H1 (cell line): ENCODE measurements at regions not wholly inside any gene's neighbourhood (a gene's known extent, or its start where the extent isn't known, plus 50 kb on each side); places are given as distances from the start of the nearest gene placed in this dataset.

Source experiments
- CTCF ChIA-PET: fragments of 300-600 bp; sonication (Branson Sonifier 250); formaldehyde crosslinking; loops from one replicate; lab custom pipeline; 2021; ENCODE audit not compliant: partially characterized antibody; lab: Charles Lee
- POLR2A ChIA-PET: fragments of 300-600 bp; sonication (Branson Sonifier 250); formaldehyde crosslinking; loops from one replicate; lab custom pipeline; 2021; ENCODE audit warnings: inconsistent platforms; ENCODE audit not compliant: partially characterized antibody; lab: Charles Lee
- DNase-seq, 2 experiments: peaks; one replicate each; pipeline versions ENCODE4 v3.0.0 to v3.0.0-alpha.2; 2010 to 2022; ENCODE audit warnings: low spot score in 2 of 2, low read depth in 1 of 2, mixed read lengths in 1 of 2
- FAIRE-seq: peaks from 2 replicates; lab custom pipeline; 2011; peaks lifted over from hg19 to GRCh38; lab: Jason Lieb, UNC
- H2AFZ ChIP-seq: 2 replicates; pipeline ENCODE4 v1.8.1; 2012; ENCODE audit warnings: low read length, inconsistent platforms
- H2AK5ac ChIP-seq: 2 replicates; pipeline ENCODE4 v1.6.1; 2013; ENCODE audit warnings: low read depth, low read length
- H2BK120ac ChIP-seq: replicated peaks from 2 replicates; pipeline ENCODE3; 2013; ENCODE audit warnings: low read depth, low read length, inconsistent platforms
- H2BK12ac ChIP-seq: 2 replicates; pipeline ENCODE4 v1.6.1; 2013; ENCODE audit warnings: low read depth, low read length
- H2BK15ac ChIP-seq: 2 replicates; pipeline ENCODE4 v1.6.1; 2013; ENCODE audit warnings: low read length
- H2BK20ac ChIP-seq: 2 replicates; pipeline ENCODE4 v1.6.1; 2013; ENCODE audit warnings: low read length
- H2BK5ac ChIP-seq: 2 replicates; pipeline ENCODE4 v1.6.1; 2013; ENCODE audit warnings: low read depth, low read length
- H3K14ac ChIP-seq: 2 replicates; pipeline ENCODE4 v1.6.1; 2013; ENCODE audit warnings: inconsistent platforms; ENCODE audit not compliant: insufficient read length
- H3K18ac ChIP-seq: 2 replicates; pipeline ENCODE4 v1.6.1; 2013; ENCODE audit warnings: low read length; ENCODE audit errors: extremely low read depth
- H3K23ac ChIP-seq: 2 replicates; pipeline ENCODE4 v1.6.1; 2013; ENCODE audit warnings: inconsistent platforms; ENCODE audit not compliant: insufficient read length
- H3K23me2 ChIP-seq: 2 replicates; pipeline ENCODE4 v1.6.1; 2013; ENCODE audit warnings: low read depth, low read length
- H3K27ac ChIP-seq: 2 replicates; pipeline ENCODE4 v1.6.1; 2011; ENCODE audit warnings: low read depth, low read length, inconsistent platforms
- H3K27me3 ChIP-seq, 4 experiments: replicated peaks in 1 of 4; 1 replicate in 1 of 4; 2 replicates in 3 of 4; pipeline versions ENCODE4 v1.6.1 to v1.8.1; 2011 to 2013; ENCODE audit warnings: low read length in 3 of 4, mild to moderate bottlenecking in 3 of 4, inconsistent platforms in 2 of 4, mixed read lengths in 2 of 4, moderate library complexity in 1 of 4; ENCODE audit not compliant: control insufficient read depth in 3 of 4, insufficient read depth in 3 of 4; ENCODE audit errors: extremely low read depth in 1 of 4
- H3K36me3 ChIP-seq, 4 experiments: 2 replicates each; pipeline versions ENCODE4 v1.6.1 to v1.8.1; 2011 to 2013; ENCODE audit warnings: mild to moderate bottlenecking in 4 of 4, low read length in 3 of 4, moderate library complexity in 2 of 4, control low read depth in 1 of 4, inconsistent platforms in 1 of 4; ENCODE audit not compliant: insufficient read depth in 4 of 4, control insufficient read depth in 2 of 4
- H3K4ac ChIP-seq: replicated peaks from 2 replicates; pipeline ENCODE3; 2013; ENCODE audit warnings: low read length, low read depth, mixed read lengths, inconsistent platforms; ENCODE audit not compliant: insufficient read length
- H3K4me1 ChIP-seq, 4 experiments: replicated peaks in 1 of 4; 1 replicate in 1 of 4; 2 replicates in 3 of 4; pipeline versions ENCODE4 v1.6.1 to v1.8.1; 2011 to 2013; ENCODE audit warnings: low read length in 3 of 4, inconsistent platforms in 2 of 4, mixed read lengths in 1 of 4; ENCODE audit not compliant: insufficient read depth in 4 of 4, control insufficient read depth in 3 of 4
- H3K4me2 ChIP-seq, 2 experiments: 2 replicates each; pipeline versions ENCODE4 v1.6.1 to v1.8.1; 2011 to 2013; ENCODE audit warnings: low read depth in 2 of 2, low read length in 2 of 2, control low read depth in 1 of 2, inconsistent platforms in 1 of 2, mild to moderate bottlenecking in 1 of 2; ENCODE audit not compliant: insufficient read depth in 1 of 2
- H3K4me3 ChIP-seq, 4 experiments: fragments of 200-600, 300-600 bp in 1 of 4; sonication (generic), shearing (Covaris generic), sonication (Bioruptor Twin) in 1 of 4; 2 replicates each; pipeline versions ENCODE4 v1.5.1 to v1.8.1; 2011 to 2016; ENCODE audit warnings: low read length in 4 of 4, low read depth in 3 of 4, control low read depth in 2 of 4, inconsistent platforms in 2 of 4, mild to moderate bottlenecking in 2 of 4, mixed read lengths in 1 of 4, moderate library complexity in 1 of 4; ENCODE audit not compliant: insufficient read depth in 2 of 4; ENCODE audit errors: extremely low read depth in 1 of 4
- H3K56ac ChIP-seq: replicated peaks from 2 replicates; pipeline ENCODE3; 2013; ENCODE audit warnings: low read depth, mild to moderate bottlenecking, mixed read lengths, low read length, inconsistent platforms; ENCODE audit not compliant: insufficient read length
- H3K79me1 ChIP-seq: 2 replicates; pipeline ENCODE4 v1.6.1; 2013; ENCODE audit warnings: low read depth, low read length, control low read depth
- H3K79me2 ChIP-seq, 2 experiments: 2 replicates each; pipeline versions ENCODE4 v1.6.1 to v1.8.1; 2012 to 2013; ENCODE audit warnings: low read length in 2 of 2, mild to moderate bottlenecking in 2 of 2, inconsistent platforms in 1 of 2; ENCODE audit not compliant: insufficient read depth in 2 of 2, control insufficient read depth in 1 of 2
- H3K9ac ChIP-seq, 4 experiments: replicated peaks in 1 of 4; 1 replicate in 1 of 4; 2 replicates in 3 of 4; pipeline versions ENCODE4 v1.6.1 to v1.8.1; 2011 to 2013; ENCODE audit warnings: low read depth in 3 of 4, low read length in 3 of 4, control low read depth in 2 of 4, mild to moderate bottlenecking in 2 of 4, moderate library complexity in 2 of 4, inconsistent platforms in 1 of 4; ENCODE audit errors: extremely low read depth in 1 of 4
- H3K9me3 ChIP-seq, 2 experiments: 2 replicates each; pipeline versions ENCODE4 v1.6.1 to v1.8.1; 2012 to 2013; ENCODE audit warnings: mild to moderate bottlenecking in 2 of 2, moderate library complexity in 2 of 2, control low read depth in 1 of 2, inconsistent platforms in 1 of 2, low read depth in 1 of 2, low read length in 1 of 2, mixed read lengths in 1 of 2; ENCODE audit not compliant: insufficient read depth in 2 of 2
- H4K20me1 ChIP-seq, 2 experiments: replicated peaks in 1 of 2; 2 replicates each; pipeline versions ENCODE3 to v1.8.1; 2011 to 2013; ENCODE audit warnings: inconsistent platforms in 2 of 2, low read length in 2 of 2, mild to moderate bottlenecking in 1 of 2; ENCODE audit not compliant: insufficient read depth in 2 of 2, control insufficient read depth in 1 of 2
- H4K5ac ChIP-seq: 2 replicates; pipeline ENCODE4 v1.6.1; 2013; ENCODE audit warnings: low read length, low read depth, mixed read lengths, inconsistent platforms; ENCODE audit not compliant: insufficient read length
- H4K8ac ChIP-seq: 2 replicates; pipeline ENCODE4 v1.8.0; 2013; ENCODE audit warnings: mild to moderate bottlenecking, moderate library complexity, low read length, inconsistent platforms; ENCODE audit not compliant: insufficient read depth; ENCODE audit errors: extremely low read depth
- H4K91ac ChIP-seq: replicated peaks from 2 replicates; pipeline ENCODE3; 2013; ENCODE audit warnings: low read length, mixed read lengths, inconsistent platforms; ENCODE audit not compliant: insufficient read length
- BCL11A ChIP-seq, 2 experiments: IDR thresholded peaks; one replicate each; pipeline ENCODE4 v1.6.1; 2011; ENCODE audit warnings: low read depth in 2 of 2, low read length in 2 of 2, mild to moderate bottlenecking in 2 of 2
- CBX5 ChIP-seq: fragments of 300-800, 300-1000 bp; sonication (generic); IDR thresholded peaks from 2 replicates; pipeline ENCODE4 v1.7.1; 2016; ENCODE audit warnings: antibody characterized with exemption, low read length, low read depth
- CHD1 ChIP-seq: IDR thresholded peaks from 2 replicates; pipeline ENCODE4 v1.6.1; 2012; ENCODE audit warnings: low read depth, low read length, improper control_type of control experiment
- CHD2 ChIP-seq: IDR thresholded peaks from 2 replicates; pipeline ENCODE4 v1.6.1; 2012; ENCODE audit warnings: low read length, improper control_type of control experiment
- HDAC6 ChIP-seq: IDR thresholded peaks from one replicate; pipeline ENCODE4 v1.7.1; 2012; ENCODE audit warnings: low read depth, mild to moderate bottlenecking, inconsistent platforms, low read length, moderate library complexity
- PHF8 ChIP-seq: fragments of 200-600 bp; sonication (generic); conservative IDR thresholded peaks from 2 replicates; pipeline ENCODE4 v1.7.1; 2012; ENCODE audit warnings: low read depth, mild to moderate bottlenecking, inconsistent platforms, low read length, moderate library complexity
- RAD21 ChIP-seq, 2 experiments: IDR thresholded peaks in 1 of 2; conservative IDR thresholded peaks in 1 of 2; 2 replicates each; pipeline ENCODE4 v1.6.1; 2011; ENCODE audit warnings: low read depth in 2 of 2, low read length in 2 of 2, improper control_type of control experiment in 1 of 2, inconsistent platforms in 1 of 2, mild to moderate bottlenecking in 1 of 2, moderate library complexity in 1 of 2
- RXRA ChIP-seq: IDR thresholded peaks from 2 replicates; pipeline ENCODE4 v1.6.1; 2011; ENCODE audit warnings: low read depth, mild to moderate bottlenecking, low read length, moderate library complexity; ENCODE audit not compliant: insufficient read depth
- SUZ12 ChIP-seq: fragments of 200-600 bp; sonication (generic); IDR thresholded peaks from 2 replicates; pipeline ENCODE4 v1.6.1; 2012; ENCODE audit warnings: mild to moderate bottlenecking, inconsistent platforms, low read length, moderate library complexity, mixed read lengths
- TAF1 ChIP-seq: IDR thresholded peaks from 2 replicates; pipeline ENCODE4 v1.6.1; 2011; ENCODE audit warnings: mild to moderate bottlenecking, low read depth, low read length
- YY1 ChIP-seq: IDR thresholded peaks from 2 replicates; pipeline ENCODE4 v1.6.1; 2011; ENCODE audit warnings: low read depth, mild to moderate bottlenecking, low read length
- WGBS, 2 experiments: shearing (Covaris generic) in 1 of 2; methylation state at CpG; one replicate each; pipeline versions ENCODE4 v1.1.6 to v1.1.7; 2013 to 2015; ENCODE audit warnings: low lambda C conversion rate in 2 of 2, mixed read lengths in 2 of 2, inconsistent platforms in 1 of 2, low coverage in 1 of 2, missing lambda C conversion rate in 1 of 2; ENCODE audit not compliant: insufficient replicate concordance in 2 of 2, insufficient coverage in 1 of 2, insufficient read length in 1 of 2; ENCODE audit errors: extremely low coverage in 1 of 2, missing lambda C conversion rate in 1 of 2; 5-methylcytosine and 5-hydroxymethylcytosine counted together
- TF ChIP-seq, protein P1 (sequence below): IDR thresholded peaks from 2 replicates; pipeline ENCODE4 v1.6.1; 2012; ENCODE audit warnings: inconsistent platforms
- TF ChIP-seq, protein P2 (sequence below): IDR thresholded peaks from 2 replicates; pipeline ENCODE4 v1.6.1; 2011; ENCODE audit warnings: low read length, improper control_type of control experiment

DNA sequence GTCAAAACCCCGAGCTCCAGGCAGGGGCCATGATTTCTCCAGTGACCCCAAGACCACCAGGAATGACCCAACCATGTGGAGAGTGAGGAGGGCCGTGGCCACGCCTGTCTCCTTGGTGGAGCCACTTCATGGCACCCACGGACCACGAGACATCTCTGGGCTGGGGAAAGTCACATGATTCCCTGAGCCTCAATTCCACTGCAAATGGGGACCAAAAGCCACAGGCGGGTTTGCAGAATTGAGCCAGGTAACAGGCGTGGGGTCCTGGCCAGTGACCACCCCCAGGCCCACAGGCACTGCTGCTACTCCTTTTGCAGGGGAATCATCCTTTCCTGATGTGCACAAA is 178.9 kb downstream of the CTTN start:
- Histone ChIP-seq H2BK15ac (no peak overlapping the region), H3K79me2 (no peaks in the 10 kb centered on the region; a peak in 1 of 4 replicates), H3K27me3 (no peaks in the 10 kb centered on the region), H3K18ac (no peak overlapping the region), H3K4ac (no peak overlapping the region), H3K4me1 (peaks cover 0 to 2% (median 0%) of the 10 kb centered on the region in 4 experiments; a peak in 3 of 7 replicates), H3K4me2 (no peak overlapping the region), H2AFZ (no peak overlapping the region), H4K91ac (no peak overlapping the region), H4K20me1 (peaks cover 4 to 8% of the 10 kb centered on the region in 2 experiments), H3K27ac (no peak overlapping the region), H3K56ac (no peak overlapping the region), H3K23ac (no peak overlapping the region), H3K23me2 (no peaks in the 10 kb centered on the region), H2BK120ac (no peak overlapping the region), H2BK20ac (no peak overlapping the region), H2BK5ac (no peak overlapping the region), H4K5ac (no peak overlapping the region), H3K36me3 (no peaks in the 10 kb centered on the region), H4K8ac (no peak overlapping the region; the same call in 1 of the 2 replicates), H3K9me3 (no peaks in the 10 kb centered on the region), H3K9ac (no peak overlapping the region), H2AK5ac (no peak overlapping the region), H3K4me3 (no peak overlapping the region), H2BK12ac (no peak overlapping the region), H3K14ac (no peak overlapping the region), H3K79me1 (peaks cover 4% of the 10 kb centered on the region; the same call in 1 of the 2 replicates)
- DNase-seq (no peak), FAIRE-seq (no peak)
- ChIA-PET CTCF (interaction anchor here (0.9 to 1.2 kb wide), 4 partner anchors 11 to 73 kb away, joined by 3 to 4 read pairs (median 3); no protein-coding TSS in a partner anchor), POLR2A (no interaction called here)
- WGBS, 2 experiments: 90% methylated on average over 6 of the region's 7 CpGs; no CpG with 5 or more reads in 1 of the 2 experiments
- TF ChIP-seq SUZ12: no peak
- no peak for TF ChIP-seq RAD21 (IDR thresholded peaks at IDR 0.05 in 1 of 2, conservative IDR thresholded peaks at IDR 0.05 in 1 of 2; ENCODE audit: low read depth in 2 of 2, low read length in 2 of 2)
- TF ChIP-seq PHF8: no peak
- no peak for TF ChIP-seq TAF1
- no peak for TF ChIP-seq BCL11A (IDR thresholded peaks at IDR 0.05; ENCODE audit: low read depth in 2 of 2, low read length in 2 of 2)
- TF ChIP-seq HDAC6: no peak
- TF ChIP-seq CHD2: no peak
- TF ChIP-seq, protein P1, sequence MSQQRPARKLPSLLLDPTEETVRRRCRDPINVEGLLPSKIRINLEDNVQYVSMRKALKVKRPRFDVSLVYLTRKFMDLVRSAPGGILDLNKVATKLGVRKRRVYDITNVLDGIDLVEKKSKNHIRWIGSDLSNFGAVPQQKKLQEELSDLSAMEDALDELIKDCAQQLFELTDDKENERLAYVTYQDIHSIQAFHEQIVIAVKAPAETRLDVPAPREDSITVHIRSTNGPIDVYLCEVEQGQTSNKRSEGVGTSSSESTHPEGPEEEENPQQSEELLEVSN: no peak
- no peak for TF ChIP-seq CBX5
- TF ChIP-seq YY1: no peak
- no peak for TF ChIP-seq RXRA
- no peak for TF ChIP-seq CHD1
- TF ChIP-seq, protein P2, sequence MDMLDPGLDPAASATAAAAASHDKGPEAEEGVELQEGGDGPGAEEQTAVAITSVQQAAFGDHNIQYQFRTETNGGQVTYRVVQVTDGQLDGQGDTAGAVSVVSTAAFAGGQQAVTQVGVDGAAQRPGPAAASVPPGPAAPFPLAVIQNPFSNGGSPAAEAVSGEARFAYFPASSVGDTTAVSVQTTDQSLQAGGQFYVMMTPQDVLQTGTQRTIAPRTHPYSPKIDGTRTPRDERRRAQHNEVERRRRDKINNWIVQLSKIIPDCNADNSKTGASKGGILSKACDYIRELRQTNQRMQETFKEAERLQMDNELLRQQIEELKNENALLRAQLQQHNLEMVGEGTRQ: no peak
